WERI-Rb-1 (cell line): ENCODE measurements at regions not wholly inside any gene's neighbourhood (a gene's known extent, or its start where the extent isn't known, plus 50 kb on each side); places are given as distances from the start of the nearest gene placed in this dataset.

Source experiments
- DNase-seq: peaks from one replicate; pipeline ENCODE4 v3.0.0-alpha.2; 2020
- H3K27ac ChIP-seq: fragments of 250-450 bp; sonication (Bioruptor Pico); 2 replicates; pipeline ENCODE4 v1.5.1; 2020; ENCODE audit warnings: mild to moderate bottlenecking, moderate library complexity
- H3K27me3 ChIP-seq: fragments of 250-450 bp; sonication (Bioruptor Pico); 2 replicates; pipeline ENCODE4 v1.5.1; 2021; ENCODE audit warnings: mild to moderate bottlenecking, low read depth, moderate library complexity; ENCODE audit not compliant: insufficient read depth, severe bottlenecking
- H3K36me3 ChIP-seq: fragments of 250-450 bp; sonication (Bioruptor Pico); 2 replicates; pipeline ENCODE4 v1.5.1; 2020; ENCODE audit warnings: mild to moderate bottlenecking, moderate library complexity
- H3K4me3 ChIP-seq: 2 replicates; pipeline ENCODE4 v1.5.1; 2011; ENCODE audit warnings: low read depth, mild to moderate bottlenecking, control low read depth, low read length
- H3K9me3 ChIP-seq: fragments of 250-450 bp; sonication (Bioruptor Pico); 2 replicates; pipeline ENCODE4 v1.5.1; 2021; ENCODE audit warnings: mild to moderate bottlenecking, moderate library complexity; ENCODE audit not compliant: severe bottlenecking
- TF ChIP-seq, protein P1 (sequence below): IDR thresholded peaks from 2 replicates; pipeline ENCODE4 v1.5.1; 2011; ENCODE audit warnings: low read depth, mild to moderate bottlenecking, control low read depth, inconsistent platforms, low read length

DNA sequence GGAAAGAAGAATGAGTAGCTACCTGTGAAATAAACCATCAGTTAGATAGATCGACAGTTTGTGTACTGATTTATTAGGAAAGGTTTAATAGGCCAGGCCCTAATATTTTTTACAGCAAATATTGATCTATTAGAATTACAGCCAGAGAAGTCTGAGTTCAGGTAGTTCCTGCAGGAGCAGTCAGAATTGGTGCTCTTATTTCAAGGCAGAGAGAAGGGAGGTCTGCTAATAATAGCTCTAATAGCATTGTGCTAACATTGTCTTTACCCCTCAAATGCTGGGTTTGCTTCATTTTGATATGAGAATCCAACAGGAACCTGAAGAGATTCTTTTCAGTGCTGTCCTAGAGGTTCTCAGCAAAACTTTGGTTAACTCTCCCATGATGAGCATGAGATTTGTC is 343.8 kb upstream of the NAV3 start:
- TF ChIP-seq, protein P1, sequence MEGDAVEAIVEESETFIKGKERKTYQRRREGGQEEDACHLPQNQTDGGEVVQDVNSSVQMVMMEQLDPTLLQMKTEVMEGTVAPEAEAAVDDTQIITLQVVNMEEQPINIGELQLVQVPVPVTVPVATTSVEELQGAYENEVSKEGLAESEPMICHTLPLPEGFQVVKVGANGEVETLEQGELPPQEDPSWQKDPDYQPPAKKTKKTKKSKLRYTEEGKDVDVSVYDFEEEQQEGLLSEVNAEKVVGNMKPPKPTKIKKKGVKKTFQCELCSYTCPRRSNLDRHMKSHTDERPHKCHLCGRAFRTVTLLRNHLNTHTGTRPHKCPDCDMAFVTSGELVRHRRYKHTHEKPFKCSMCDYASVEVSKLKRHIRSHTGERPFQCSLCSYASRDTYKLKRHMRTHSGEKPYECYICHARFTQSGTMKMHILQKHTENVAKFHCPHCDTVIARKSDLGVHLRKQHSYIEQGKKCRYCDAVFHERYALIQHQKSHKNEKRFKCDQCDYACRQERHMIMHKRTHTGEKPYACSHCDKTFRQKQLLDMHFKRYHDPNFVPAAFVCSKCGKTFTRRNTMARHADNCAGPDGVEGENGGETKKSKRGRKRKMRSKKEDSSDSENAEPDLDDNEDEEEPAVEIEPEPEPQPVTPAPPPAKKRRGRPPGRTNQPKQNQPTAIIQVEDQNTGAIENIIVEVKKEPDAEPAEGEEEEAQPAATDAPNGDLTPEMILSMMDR = no peak
- Histone ChIP-seq H3K9me3 (no peaks in the 10 kb centered on the region), H3K27me3 (no peaks in the 10 kb centered on the region), H3K36me3 (no peaks in the 10 kb centered on the region), H3K27ac (no peak overlapping the region), H3K4me3 (no peak overlapping the region)
- DNase-seq = no peak

- H3K4me3 ChIP-seq = no peak overlapping the region
- no peaks in the 10 kb centered on the region for H3K27me3 ChIP-seq
- no peak overlapping the region for H3K27ac ChIP-seq
- no peak for DNase-seq
- H3K36me3 ChIP-seq = no peaks in the 10 kb centered on the region
- TF ChIP-seq, protein P1 = no peak
- no peaks in the 10 kb centered on the region for H3K9me3 ChIP-seq
Observed at GRCh38 chr12:77485961-77486854, 344.5 kb upstream of the NAV3 start.

DNA sequence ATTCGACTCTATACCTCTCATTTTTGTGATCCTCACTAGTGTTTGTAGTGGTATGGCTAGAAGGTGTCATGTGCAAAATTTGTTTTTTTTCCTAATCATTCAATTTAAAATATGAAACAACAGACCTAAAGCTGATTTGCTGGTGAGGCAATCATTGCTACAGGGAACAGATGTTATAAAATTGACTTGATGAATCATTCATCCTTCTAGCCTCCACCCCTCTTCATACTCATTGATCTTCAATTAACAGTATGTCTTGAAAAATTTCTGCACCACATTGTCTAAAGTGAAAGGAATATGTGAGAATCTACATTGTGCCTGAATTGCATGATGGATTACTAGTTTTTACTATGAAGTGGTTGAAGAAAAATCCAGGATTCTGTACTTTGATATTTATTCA is 349.0 kb upstream of the NAV3 start:
- Histone ChIP-seq H3K4me3 (no peak overlapping the region), H3K27me3 (no peaks in the 10 kb centered on the region), H3K27ac (no peak overlapping the region), H3K36me3 (no peaks in the 10 kb centered on the region), H3K9me3 (no peaks in the 10 kb centered on the region)
- DNase-seq = no peak
- TF ChIP-seq, protein P1 = no peak

- TF ChIP-seq, protein P1 = no peak
- Histone ChIP-seq H3K36me3 (no peaks in the 10 kb centered on the region), H3K27ac (no peak overlapping the region), H3K27me3 (no peaks in the 10 kb centered on the region), H3K9me3 (no peaks in the 10 kb centered on the region), H3K4me3 (no peak overlapping the region)
- DNase-seq = no peak
Observed at GRCh38 chr12:77477907-77478533, 352.7 kb upstream of the NAV3 start.

DNA sequence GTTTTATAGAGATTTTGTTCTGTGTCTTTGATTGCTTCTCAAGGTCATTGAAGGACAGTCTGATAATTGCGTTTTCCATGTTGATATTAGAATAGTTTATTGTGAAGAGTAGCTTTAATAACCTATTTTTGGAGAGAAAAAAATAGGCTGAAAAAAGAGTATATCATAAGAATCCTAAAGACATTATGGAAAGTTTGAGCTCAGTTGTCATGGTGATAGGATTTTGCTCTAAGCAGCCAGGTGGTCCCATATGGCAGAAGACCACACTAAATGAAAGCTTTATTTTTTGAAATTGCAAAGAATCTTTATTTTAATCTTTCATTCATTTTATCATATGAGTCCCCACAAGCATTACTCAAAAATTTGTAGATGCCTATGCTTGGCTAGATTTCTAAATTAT is 358.9 kb upstream of the NAV3 start:
- no peak for DNase-seq
- TF ChIP-seq, protein P1 = no peak
- no peak overlapping the region for H3K4me3 ChIP-seq

More for the DNA sequence above, 358.9 kb upstream of the NAV3 start:
- Histone ChIP-seq H3K36me3 (no peaks in the 10 kb centered on the region), H3K27ac (no peak overlapping the region), H3K9me3 (no peaks in the 10 kb centered on the region), H3K27me3 (no peaks in the 10 kb centered on the region)
